ENCODE measurements at regions not wholly inside any gene's neighbourhood (a gene's known extent, or its start where the extent isn't known, plus 50 kb on each side); places are given as distances from the start of the nearest gene placed in this dataset.

GRCh38 chr5:174338185-174339010, 292.9 kb downstream of the NSG2 start:
- H3K36me3 Mint-ChIP-seq (ENCODE audit: low read depth, unreplicated experiment), result no peaks in the 10 kb centered on the region
- no peak overlapping the region for H3K4me3 Mint-ChIP-seq (ENCODE audit: unreplicated experiment)
- H3K27me3 Mint-ChIP-seq (ENCODE audit: unreplicated experiment), result no peaks in the 10 kb centered on the region
- H3K27ac Mint-ChIP-seq (ENCODE audit: unreplicated experiment), result no peak overlapping the region
- no peak for TF ChIP-seq CTCF (IDR thresholded peaks at IDR 0.05; ENCODE audit: unreplicated experiment)
- no peaks in the 10 kb centered on the region for H3K9me3 Mint-ChIP-seq (ENCODE audit: unreplicated experiment)
- no peaks in the 10 kb centered on the region for H3K4me1 Mint-ChIP-seq (ENCODE audit: unreplicated experiment)
- no peak for DNase-seq (ENCODE audit: low spot score)

GRCh38 chr5:174339130-174339529, 293.6 kb downstream of the NSG2 start:
- H3K27me3 Mint-ChIP-seq (ENCODE audit: unreplicated experiment), result no peaks in the 10 kb centered on the region
- DNase-seq (ENCODE audit: low spot score), result no peak
- H3K36me3 Mint-ChIP-seq (ENCODE audit: low read depth, unreplicated experiment), result no peaks in the 10 kb centered on the region
- H3K4me1 Mint-ChIP-seq (ENCODE audit: unreplicated experiment), result no peaks in the 10 kb centered on the region
- no peak for TF ChIP-seq CTCF (IDR thresholded peaks at IDR 0.05; ENCODE audit: unreplicated experiment)
- H3K9me3 Mint-ChIP-seq (ENCODE audit: unreplicated experiment), result no peaks in the 10 kb centered on the region
- no peak overlapping the region for H3K4me3 Mint-ChIP-seq (ENCODE audit: unreplicated experiment)
- H3K27ac Mint-ChIP-seq (ENCODE audit: unreplicated experiment), result no peak overlapping the region

DNA sequence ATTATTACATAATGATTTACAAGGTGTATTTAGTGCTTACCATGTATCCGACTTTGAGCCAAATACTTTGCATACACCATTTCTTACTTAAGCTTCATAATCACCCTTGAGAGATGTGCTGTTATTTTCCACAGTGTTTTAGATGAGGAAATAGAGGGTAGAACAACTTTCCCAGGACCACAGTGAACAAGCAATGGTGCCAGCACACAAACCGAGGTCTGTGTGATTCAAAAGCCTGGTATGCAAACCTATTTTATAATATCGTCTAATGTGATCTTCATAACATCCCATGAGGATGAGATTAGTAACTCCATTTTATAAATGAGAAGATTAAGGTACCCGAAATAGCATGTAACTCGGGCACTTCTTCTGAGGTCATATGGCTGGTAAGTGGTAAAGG, 294.7 kb downstream of the NSG2 start:
- no peak for TF ChIP-seq CTCF (IDR thresholded peaks at IDR 0.05; ENCODE audit: unreplicated experiment)
- no peaks in the 10 kb centered on the region for H3K9me3 Mint-ChIP-seq (ENCODE audit: unreplicated experiment)
- no peaks in the 10 kb centered on the region for H3K4me1 Mint-ChIP-seq (ENCODE audit: unreplicated experiment)
- H3K27ac Mint-ChIP-seq (ENCODE audit: unreplicated experiment), result no peak overlapping the region
- H3K27me3 Mint-ChIP-seq (ENCODE audit: unreplicated experiment), result no peaks in the 10 kb centered on the region
- H3K4me3 Mint-ChIP-seq (ENCODE audit: unreplicated experiment), result no peak overlapping the region
- H3K36me3 Mint-ChIP-seq (ENCODE audit: low read depth, unreplicated experiment), result no peaks in the 10 kb centered on the region
- DNase-seq (ENCODE audit: low spot score), result no peak

DNA sequence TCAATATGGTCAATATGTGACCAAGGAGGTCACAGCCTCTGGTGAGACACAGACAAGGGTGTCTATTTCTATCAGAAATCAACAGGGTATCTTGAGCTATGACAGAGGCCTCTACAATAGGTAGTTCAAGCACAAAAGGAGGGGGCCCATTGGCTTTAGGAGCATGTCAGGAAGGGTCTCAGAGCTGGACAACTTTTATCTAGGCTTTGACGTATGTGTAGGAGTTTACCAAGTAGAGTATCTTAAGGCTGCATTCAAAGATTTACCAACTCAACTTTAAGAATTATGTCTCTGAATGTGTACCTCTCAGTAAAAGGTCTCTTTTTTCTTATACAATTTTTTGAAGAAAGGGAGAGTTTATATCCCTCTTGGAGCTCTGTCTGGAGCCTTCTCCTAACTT, 297.2 kb downstream of the NSG2 start:
- H3K27me3 Mint-ChIP-seq (ENCODE audit: unreplicated experiment), result no peaks in the 10 kb centered on the region
- no peak for DNase-seq (ENCODE audit: low spot score)
- no peak overlapping the region for H3K4me3 Mint-ChIP-seq (ENCODE audit: unreplicated experiment)
- TF ChIP-seq CTCF (IDR thresholded peaks at IDR 0.05; ENCODE audit: unreplicated experiment), result no peak
- no peak overlapping the region for H3K27ac Mint-ChIP-seq (ENCODE audit: unreplicated experiment)
- H3K36me3 Mint-ChIP-seq (ENCODE audit: low read depth, unreplicated experiment), result no peaks in the 10 kb centered on the region
- no peaks in the 10 kb centered on the region for H3K9me3 Mint-ChIP-seq (ENCODE audit: unreplicated experiment)
- H3K4me1 Mint-ChIP-seq (ENCODE audit: unreplicated experiment), result no peaks in the 10 kb centered on the region

GRCh38 chr5:174343826-174344225, 298.3 kb downstream of the NSG2 start:
- Mint-ChIP-seq H3K36me3 (ENCODE audit: low read depth, unreplicated experiment) (no peaks in the 10 kb centered on the region), H3K4me3 (ENCODE audit: unreplicated experiment) (no peak overlapping the region), H3K27me3 (ENCODE audit: unreplicated experiment) (no peaks in the 10 kb centered on the region), H3K27ac (ENCODE audit: unreplicated experiment) (no peak overlapping the region), H3K9me3 (ENCODE audit: unreplicated experiment) (no peaks in the 10 kb centered on the region), H3K4me1 (ENCODE audit: unreplicated experiment) (no peaks in the 10 kb centered on the region)
- DNase-seq (ENCODE audit: low spot score), result no peak
- no peak for TF ChIP-seq CTCF (IDR thresholded peaks at IDR 0.05; ENCODE audit: unreplicated experiment)
